ENCODE measurements at regions not wholly inside any gene's neighbourhood (a gene's known extent, or its start where the extent isn't known, plus 50 kb on each side); places are given as distances from the start of the nearest gene placed in this dataset.

- no peak for DNase-seq (ENCODE audit: low read depth)
Observed at GRCh38 chr15:91473894-91474545, 374.0 kb downstream of the SV2B start.

- no peak for DNase-seq (ENCODE audit: low read depth)
Observed at GRCh38 chr15:91476861-91477260, 376.6 kb upstream of the SLCO3A1 start.

- no peak for DNase-seq (ENCODE audit: low read depth)
Observed at GRCh38 chr15:91478717-91479191, 374.8 kb upstream of the SLCO3A1 start.

- DNase-seq (ENCODE audit: low read depth), result no peak
Observed at GRCh38 chr15:91480426-91480825, 373.1 kb upstream of the SLCO3A1 start.

GRCh38 chr15:91482799-91483198, 370.7 kb upstream of the SLCO3A1 start:
- DNase-seq (ENCODE audit: low read depth), result no peak

GRCh38 chr15:91484141-91484540, 369.4 kb upstream of the SLCO3A1 start:
- DNase-seq (ENCODE audit: low read depth), result no peak

- DNase-seq (ENCODE audit: low read depth), result no peak
Observed at GRCh38 chr15:91488452-91488851, 365.1 kb upstream of the SLCO3A1 start.

GRCh38 chr15:91490211-91490610, 363.3 kb upstream of the SLCO3A1 start:
- no peak for DNase-seq (ENCODE audit: low read depth)

- no peak for DNase-seq (ENCODE audit: low read depth)
Observed at GRCh38 chr15:91491101-91491950, 362.2 kb upstream of the SLCO3A1 start.

DNA sequence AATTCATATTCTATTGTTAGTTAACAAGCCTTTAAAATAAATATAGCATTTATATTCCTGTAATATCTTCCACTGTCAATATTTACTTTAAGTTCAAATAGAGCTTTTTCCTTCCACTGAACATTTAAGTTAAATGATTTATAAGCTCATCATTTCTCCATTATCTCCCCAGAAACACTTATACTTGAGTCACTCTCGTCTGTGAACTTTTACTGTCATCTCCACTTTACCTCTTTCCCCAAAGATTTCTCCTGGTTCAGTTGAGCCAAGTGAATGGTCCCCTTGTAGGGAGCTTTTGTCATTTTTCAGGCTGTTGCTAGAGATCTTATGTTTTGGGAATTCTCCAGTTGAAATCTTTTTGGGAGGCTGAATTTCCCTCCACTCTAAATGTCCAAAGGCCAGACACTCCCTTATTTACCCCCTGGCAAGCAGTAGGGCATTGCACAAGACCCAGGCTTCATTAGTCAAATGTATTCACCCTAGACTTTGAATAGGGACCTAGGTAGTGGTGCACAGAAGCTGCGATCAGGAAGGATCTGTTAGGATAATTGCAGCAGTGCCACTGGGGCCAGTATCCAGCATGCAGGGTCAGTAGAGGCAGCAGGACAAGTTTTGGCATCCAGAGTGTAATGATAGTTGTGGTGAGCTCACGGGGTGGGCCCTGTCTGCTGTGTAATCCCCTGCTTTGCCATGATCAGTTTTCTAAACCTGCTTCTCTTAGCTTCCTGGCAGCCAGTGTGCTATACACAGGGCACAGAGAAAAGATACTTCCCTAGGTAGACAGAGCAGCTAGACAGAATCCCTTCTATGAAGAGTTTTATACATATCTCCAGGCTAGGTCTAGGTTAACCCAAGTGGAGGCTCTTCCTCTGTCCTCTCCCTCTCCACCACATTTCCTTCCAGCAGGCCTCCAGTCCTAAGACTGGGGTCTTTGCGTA, 356.5 kb upstream of the SLCO3A1 start:
- no peak for DNase-seq (ENCODE audit: low read depth)

DNA sequence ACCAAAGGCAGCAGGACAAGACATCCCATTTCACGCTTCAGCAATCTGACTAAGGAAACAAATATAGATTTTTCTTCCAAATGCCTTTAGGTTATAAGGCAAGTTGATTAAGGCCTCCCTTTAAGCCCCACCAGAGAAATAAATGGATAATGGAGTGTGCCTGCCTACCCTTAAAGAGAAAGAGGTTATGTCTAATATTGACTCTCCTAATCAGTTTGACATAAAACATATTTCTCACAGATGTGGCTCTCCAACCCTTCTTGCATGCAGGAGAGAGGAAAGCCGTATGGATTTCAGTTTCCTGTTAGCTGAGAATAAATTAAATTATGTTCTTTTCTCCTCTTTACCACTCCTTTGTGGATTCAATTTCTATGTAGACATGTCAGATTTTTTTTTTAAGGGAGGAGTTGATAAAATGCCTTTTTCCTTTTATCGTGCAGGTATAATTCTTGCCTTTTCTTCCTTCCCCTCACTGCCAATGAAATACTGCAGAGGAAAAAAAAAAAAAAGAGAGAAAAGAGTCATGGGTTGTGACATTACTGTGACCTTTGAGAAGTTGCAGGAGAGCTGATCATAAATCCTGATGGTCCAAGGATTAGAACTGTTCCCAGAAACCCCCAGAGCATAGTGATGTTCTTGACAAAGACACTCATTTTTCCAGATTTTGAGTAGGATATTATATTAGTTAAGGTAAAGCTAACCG, 355.3 kb upstream of the SLCO3A1 start:
- DNase-seq (ENCODE audit: low read depth), result no peak

GRCh38 chr15:91498749-91499062, 354.8 kb upstream of the SLCO3A1 start:
- DNase-seq (ENCODE audit: low read depth), result no peak

GRCh38 chr15:91499774-91500383, 353.6 kb upstream of the SLCO3A1 start:
- DNase-seq (ENCODE audit: low read depth), result no peak

GRCh38 chr15:91508633-91509032, 344.9 kb upstream of the SLCO3A1 start:
- no peak for DNase-seq (ENCODE audit: low read depth)

GRCh38 chr15:91514147-91514546, 339.4 kb upstream of the SLCO3A1 start:
- DNase-seq (ENCODE audit: low read depth), result no peak

DNA sequence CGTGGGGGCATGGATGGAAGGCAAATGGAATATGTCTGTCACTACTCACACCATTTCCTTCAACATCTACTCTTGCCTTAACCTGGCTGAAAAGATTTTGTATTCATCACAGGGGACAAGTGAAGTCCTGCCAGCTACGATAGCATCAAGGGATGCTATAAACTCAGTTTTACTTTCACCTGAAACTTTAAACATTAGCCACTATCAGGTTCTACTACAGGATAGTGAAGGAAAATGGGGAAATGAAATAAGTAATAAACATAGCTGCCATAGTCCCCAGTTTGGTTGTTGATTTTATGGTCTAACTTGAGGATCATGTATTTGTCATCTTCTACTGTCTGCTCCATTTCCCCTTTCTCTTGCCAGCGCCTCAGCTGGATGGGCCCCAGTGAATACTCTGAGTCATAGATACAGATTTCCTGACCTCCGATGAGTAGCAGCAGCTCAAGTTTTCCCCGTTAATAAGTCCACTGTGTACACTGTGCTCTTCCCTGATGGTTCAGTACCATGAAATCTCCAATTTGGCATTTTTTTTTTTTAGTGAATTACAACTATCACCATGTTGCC, 338.2 kb upstream of the SLCO3A1 start:
- no peak for DNase-seq (ENCODE audit: low read depth)

GRCh38 chr15:91516866-91517265, 336.6 kb upstream of the SLCO3A1 start:
- DNase-seq (ENCODE audit: low read depth), result no peak

DNA sequence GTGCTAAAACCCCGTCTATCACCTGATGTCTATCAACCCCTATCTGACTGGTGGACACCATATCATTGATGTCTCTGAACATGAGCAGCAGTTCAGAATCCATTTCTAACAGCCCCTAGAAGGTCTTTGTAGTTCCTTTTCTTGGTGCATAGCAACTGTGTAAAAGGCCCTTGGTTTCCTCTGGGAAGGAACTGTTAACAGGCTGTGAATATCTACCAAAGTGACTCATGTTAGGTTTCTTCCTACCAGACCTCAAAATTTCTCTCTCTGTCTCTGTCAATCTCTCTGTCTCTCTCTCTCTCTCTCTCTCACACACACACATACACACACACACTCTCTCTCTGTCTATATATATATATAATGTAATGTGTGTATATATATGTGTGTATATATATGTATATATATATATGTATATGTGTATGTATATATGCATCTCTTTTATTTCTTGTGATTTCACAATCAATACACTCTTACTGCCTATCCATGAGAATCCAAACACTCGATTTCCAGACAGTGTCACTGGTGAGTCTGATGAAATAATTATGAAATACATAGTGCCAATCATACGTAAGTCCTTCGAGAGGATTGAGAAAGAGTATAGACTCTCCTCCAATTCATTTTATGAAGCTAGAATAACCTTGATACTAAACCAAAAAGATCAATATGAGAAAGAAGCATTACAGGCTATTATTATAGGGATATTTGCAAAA, 335.9 kb upstream of the SLCO3A1 start:
- no peak for DNase-seq (ENCODE audit: low read depth)

DNA sequence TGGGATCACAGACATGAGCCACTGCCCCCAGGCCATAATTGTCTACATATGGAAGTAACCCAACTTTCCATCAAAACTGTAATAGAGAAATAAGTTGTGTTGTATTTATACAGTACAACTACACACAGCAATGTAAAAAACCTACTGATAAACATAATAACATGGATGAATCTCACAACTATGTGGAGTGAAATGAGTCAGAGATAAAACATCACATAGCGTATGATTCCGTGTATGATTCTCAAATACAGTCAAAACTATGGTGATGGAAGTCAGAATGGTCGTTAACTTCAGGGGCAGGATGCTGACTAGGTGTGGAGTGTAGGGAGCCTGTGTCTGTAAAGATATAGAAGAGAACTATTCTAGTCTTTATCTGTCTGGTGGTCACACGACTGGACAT, 332.7 kb upstream of the SLCO3A1 start:
- DNase-seq (ENCODE audit: low read depth), result no peak

- DNase-seq (ENCODE audit: low read depth), result no peak
Observed at GRCh38 chr15:91521548-91521947, 332.0 kb upstream of the SLCO3A1 start.

Measured in stimulated activated CD4-positive, alpha-beta T cell treated with anti-CD3 and anti-CD28 coated beads, Interleukin-2, amount 100 ng/mL, for 4 hours (primary cell).